HepG2 (cell line): ENCODE measurements at regions not wholly inside any gene's neighbourhood (a gene's known extent, or its start where the extent isn't known, plus 50 kb on each side); places are given as distances from the start of the nearest gene placed in this dataset.

Source experiments
- ATAC-seq: fragments of 200-7000 bp; cut with Tn5 transposase; 3 replicates; pipeline ENCODE4 v1.9.1; 2020; ENCODE audit warnings: mild to moderate bottlenecking, moderate library complexity
- BruUV-seq: library from RNA; stranded (reverse); fragments of 400-500 nt; replicated peaks from 2 replicates; lab custom pipeline; 2021; lab: Mats Ljungman, UMichigan
- CTCF ChIA-PET: fragments of 300-600 bp; formaldehyde crosslinking; extraction: SDS; loops from one replicate; lab custom pipeline; 2021; ENCODE audit warnings: low total read pairs, inconsistent platforms, low intra/inter-chr PET ratio; lab: Yijun Ruan, JAX
- POLR2A ChIA-PET: fragments of 350-600 bp; sonication (Branson Sonifier 250); formaldehyde crosslinking; loops from one replicate; lab custom pipeline; 2020; ENCODE audit warnings: antibody characterized with exemption, inconsistent platforms; lab: Yijun Ruan, JAX
- DNase-seq: peaks from one replicate; pipeline ENCODE4 v3.0.0-alpha.2; 2015; ENCODE audit warnings: low spot score
- FAIRE-seq: peaks from 3 replicates; lab custom pipeline; 2011; peaks lifted over from hg19 to GRCh38; lab: Jason Lieb, UNC
- H2AFZ ChIP-seq: one replicate; pipeline ENCODE4 v1.6.1; 2011; ENCODE audit warnings: low read length, inconsistent platforms
- H3K27ac ChIP-seq: fragments of 300-600 bp; 3 replicates; pipeline ENCODE4 v1.8.0; 2011; ENCODE audit warnings: mixed run types, mild to moderate bottlenecking, mixed read lengths, low read length, inconsistent platforms; ENCODE audit not compliant: insufficient read depth; ENCODE audit errors: extremely low read length
- H3K27me3 ChIP-seq, 2 experiments: fragments of 200-600 bp in 1 of 2; 2 replicates in 1 of 2; 3 replicates in 1 of 2; pipeline versions ENCODE4 v1.6.0 to v1.8.0; 2011; ENCODE audit warnings: low read length in 2 of 2, mild to moderate bottlenecking in 2 of 2, moderate library complexity in 2 of 2, inconsistent platforms in 1 of 2; ENCODE audit not compliant: insufficient read depth in 2 of 2, control insufficient read depth in 1 of 2
- H3K36me3 ChIP-seq, 2 experiments: fragments of 200-600 bp in 1 of 2; replicated peaks in 1 of 2; 2 replicates in 1 of 2; 3 replicates in 1 of 2; pipeline versions ENCODE4 v1.5.1 to v1.8.0; 2011; ENCODE audit warnings: low read length in 2 of 2, inconsistent platforms in 1 of 2; ENCODE audit not compliant: insufficient read depth in 2 of 2, control insufficient read depth in 1 of 2
- H3K4me1 ChIP-seq: 2 replicates; pipeline ENCODE4 v1.5.1; 2012; ENCODE audit warnings: low read length, inconsistent platforms; ENCODE audit not compliant: insufficient read depth
- H3K4me2 ChIP-seq: 2 replicates; pipeline ENCODE4 v1.6.0; 2011; ENCODE audit warnings: low read depth, low read length, inconsistent platforms
- H3K4me3 ChIP-seq, 3 experiments: fragments of 200-600 bp in 1 of 3; sonication (generic), shearing (Covaris generic) in 1 of 3; replicated peaks in 1 of 3; 2 replicates each; pipeline ENCODE4 v1.5.1; 2011 to 2016; ENCODE audit warnings: low read length in 3 of 3, inconsistent platforms in 2 of 3, low read depth in 2 of 3, mild to moderate bottlenecking in 2 of 3, control low read depth in 1 of 3, mixed read lengths in 1 of 3; ENCODE audit not compliant: insufficient read depth in 1 of 3
- H3K79me2 ChIP-seq: one replicate; pipeline ENCODE4 v1.6.1; 2011; ENCODE audit warnings: low read length, inconsistent platforms; ENCODE audit not compliant: insufficient read depth
- H3K9ac ChIP-seq: 2 replicates; pipeline ENCODE4 v1.6.0; 2011; ENCODE audit warnings: mild to moderate bottlenecking, low read depth, low read length, inconsistent platforms; ENCODE audit not compliant: insufficient read depth
- H3K9me3 ChIP-seq: 2 replicates; pipeline ENCODE4 v1.5.1; 2012; ENCODE audit warnings: mild to moderate bottlenecking, low read length
- H4K20me1 ChIP-seq: 2 replicates; pipeline ENCODE4 v1.6.0; 2011; ENCODE audit warnings: inconsistent platforms, mild to moderate bottlenecking, low read length, moderate library complexity; ENCODE audit not compliant: insufficient read depth
- CBX1 ChIP-seq: IDR thresholded peaks from one replicate; pipeline ENCODE4 v1.6.1; 2016; ENCODE audit warnings: antibody characterized with exemption, low read depth
- HDAC2 ChIP-seq: sonication (generic); formaldehyde crosslinking; IDR thresholded peaks from 2 replicates; pipeline ENCODE4 v1.4.0; 2020; ENCODE audit warnings: missing genetic modification reagents
- MIXL1 ChIP-seq: IDR thresholded peaks from 2 replicates; pipeline ENCODE4 v1.6.1; 2016
- PHF8 ChIP-seq: sonication (generic); formaldehyde crosslinking; IDR thresholded peaks from 2 replicates; pipeline ENCODE4 v1.5.0; 2020; ENCODE audit warnings: missing genetic modification reagents
- SRY ChIP-seq: sonication (generic); formaldehyde crosslinking; IDR thresholded peaks from 2 replicates; pipeline ENCODE4 v1.8.0; 2022; ENCODE audit warnings: mild to moderate bottlenecking, missing genetic modification reagents
- TCF7 ChIP-seq: sonication (generic); IDR thresholded peaks from 2 replicates; pipeline ENCODE4 v1.6.1; 2016; ENCODE audit warnings: antibody characterized with exemption, low read depth
- U2AF2 ChIP-seq: fragments of 200-400 bp; formaldehyde crosslinking; IDR thresholded peaks from 2 replicates; pipeline ENCODE4 v1.6.1; 2017; ENCODE audit warnings: low read depth, mild to moderate bottlenecking, low read length
- ZFP1 ChIP-seq: IDR thresholded peaks from 2 replicates; pipeline ENCODE4 v1.6.1; 2016
- ZNF101 ChIP-seq: sonication (generic); formaldehyde crosslinking; IDR thresholded peaks from 2 replicates; pipeline ENCODE4 v1.4.0; 2020; ENCODE audit warnings: mild to moderate bottlenecking, low read depth, missing genetic modification reagents, borderline replicate concordance
- ZNF230 ChIP-seq: sonication (generic); formaldehyde crosslinking; IDR thresholded peaks from 2 replicates; pipeline ENCODE4 v1.4.0; 2020; ENCODE audit warnings: mild to moderate bottlenecking, missing genetic modification reagents
- WGBS: methylation state at CpG from one replicate; pipeline ENCODE4 v1.1.6; 2017; ENCODE audit warnings: low lambda C conversion rate; 5-methylcytosine and 5-hydroxymethylcytosine counted together
- in situ Hi-C: cut with HindIII; loops from 2 replicates; pipeline ENCODE4 v1.10.0; 2017; ENCODE audit warnings: low pct_unique_long_range_greater_than_20kb; ENCODE audit not compliant: extremely low pct_ligation_motif_present
- intact Hi-C: fragments of 100-400 bp; cut with micrococcal nuclease; formaldehyde crosslinking; loops from one replicate; pipeline ENCODE4 v1.10.0; 2022; ENCODE audit not compliant: unreplicated experiment
- TF ChIP-seq, protein P1 (sequence below): IDR thresholded peaks from 2 replicates; pipeline ENCODE4 v1.6.1; 2012; ENCODE audit warnings: inconsistent platforms

DNA sequence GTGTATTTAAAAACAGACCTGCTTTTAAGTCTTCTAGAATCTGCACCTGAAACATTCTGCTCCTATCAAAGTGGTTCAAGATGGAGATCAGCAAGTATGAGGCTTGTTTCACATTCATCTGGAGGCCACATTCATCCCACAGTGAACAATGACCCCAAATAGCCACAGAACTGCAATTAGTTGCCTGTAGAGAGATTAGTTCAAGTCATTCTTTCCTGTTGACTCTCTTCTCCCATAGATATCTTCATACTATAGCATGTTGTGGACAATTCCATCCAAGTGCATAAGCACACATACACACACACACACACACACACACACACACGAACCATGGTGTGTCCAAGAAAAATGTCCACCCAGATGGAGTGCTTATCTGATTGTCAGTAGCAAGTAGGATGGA lies 101.7 kb upstream of the FGGY start:
- TF ChIP-seq PHF8 (CRISPR knock-in tag) (no peak), SRY (CRISPR knock-in tag) (no peak), CBX1 (no peak), MIXL1 (CRISPR knock-in tag) (no peak), ZNF230 (CRISPR knock-in tag) (no peak)
- TF ChIP-seq, protein P1, sequence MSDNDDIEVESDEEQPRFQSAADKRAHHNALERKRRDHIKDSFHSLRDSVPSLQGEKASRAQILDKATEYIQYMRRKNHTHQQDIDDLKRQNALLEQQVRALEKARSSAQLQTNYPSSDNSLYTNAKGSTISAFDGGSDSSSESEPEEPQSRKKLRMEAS: no peak
- intact Hi-C loops (no loop called here), in situ Hi-C loops (no loop called here)
- Histone ChIP-seq H3K4me2 (no peak overlapping the region), H3K4me3 (no peak overlapping the region), H3K27me3 (no peaks in the 10 kb centered on the region; a peak in 1 of 5 replicates), H4K20me1 (no peaks in the 10 kb centered on the region), H3K27ac (no peak overlapping the region), H3K4me1 (peaks cover 28% of the 10 kb centered on the region), H3K9ac (no peak overlapping the region), H3K79me2 (no peaks in the 10 kb centered on the region), H2AFZ (no peak overlapping the region), H3K9me3 (peaks cover 1% of the 10 kb centered on the region; the same call in 1 of the 2 replicates), H3K36me3 (no peaks in the 10 kb centered on the region)
- FAIRE-seq: no peak
- no peak for ATAC-seq
- no TSS peak for BruUV-seq
- DNase-seq: no peak
- CTCF ChIA-PET: no interaction called here
- WGBS: 0% methylated on average over 1 of the region's 1 CpG
- POLR2A ChIA-PET: no interaction called here

DNA sequence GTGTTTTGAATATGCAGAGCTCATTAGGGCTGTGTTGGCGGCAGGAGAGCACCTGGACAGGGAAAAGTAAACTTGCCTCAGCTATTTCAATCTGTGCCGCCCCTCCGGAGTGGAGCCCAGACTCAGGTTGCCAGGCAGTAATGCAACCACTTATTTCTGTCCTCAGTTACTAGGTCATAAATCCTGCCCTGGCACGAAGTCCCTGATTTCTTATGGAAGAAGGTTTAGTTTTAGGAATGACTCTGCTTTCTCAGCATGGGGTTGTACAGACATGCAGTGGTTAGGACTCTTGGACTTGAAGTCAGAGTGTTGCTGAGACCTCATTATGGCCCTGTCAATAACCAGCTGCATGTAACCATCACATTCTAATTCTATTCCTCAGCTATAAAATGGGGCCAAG lies 98.3 kb upstream of the FGGY start:
- CTCF ChIA-PET: no interaction called here
- ATAC-seq: no peak

More for the DNA sequence above, 98.3 kb upstream of the FGGY start:
- Histone ChIP-seq H3K9ac (no peak overlapping the region), H3K9me3 (no peaks in the 10 kb centered on the region; the same call in 1 of the 2 replicates), H3K4me3 (no peak overlapping the region), H3K4me1 (peaks cover 46% of the 10 kb centered on the region), H3K79me2 (no peaks in the 10 kb centered on the region), H3K27me3 (no peaks in the 10 kb centered on the region; a peak in 1 of 5 replicates), H3K4me2 (no peak overlapping the region), H4K20me1 (no peaks in the 10 kb centered on the region), H3K36me3 (no peaks in the 10 kb centered on the region), H3K27ac (no peak overlapping the region), H2AFZ (no peak overlapping the region)
- WGBS: 64% methylated on average over 4 of the region's 4 CpGs
- in situ Hi-C loops (no loop called here), intact Hi-C loops (no loop called here)
- TF ChIP-seq TCF7: no peak
- TF ChIP-seq ZNF101 (CRISPR knock-in tag): no peak
- TF ChIP-seq U2AF2: no peak
- no peak for TF ChIP-seq ZFP1 (CRISPR knock-in tag)
- no peak for TF ChIP-seq HDAC2 (CRISPR knock-in tag)
- POLR2A ChIA-PET: no interaction called here
- DNase-seq: no peak
- FAIRE-seq: no peak
- no TSS peak for BruUV-seq
